Right lobe of liver (tissue), 4 donors: ENCODE measurements at regions not wholly inside any gene's neighbourhood (a gene's known extent, or its start where the extent isn't known, plus 50 kb on each side); places are given as distances from the start of the nearest gene placed in this dataset.

ENCODE experiments used
- CTCF ChIP-seq, 4 donors: fragments of 200-600 bp in 3 of 4; fragments of 450-650 bp in 1 of 4; IDR thresholded peaks; one replicate each; pipeline versions ENCODE4 v1.5.1 to v1.8.0; 2016 to 2022; ENCODE audit warnings: antibody characterized with exemption in 4 of 4, mild to moderate bottlenecking in 2 of 4
- POLR2A ChIP-seq: fragments of 450-650 bp; IDR thresholded peaks from one replicate; pipeline ENCODE4 v1.6.1; 2017; ENCODE audit warnings: antibody characterized with exemption, mild to moderate bottlenecking
- donor health status: DM: no; HTN: no; CAD: no.
- donor health status: DM: no; HTN: no; CAD: no.
- donor health status: DM: no; HTN: yes; CAD: no.

GRCh38 chr7:26469188-26469587 lies 177.5 kb downstream of the SNX10 start:
- TF ChIP-seq CTCF (IDR thresholded peaks at IDR 0.05), result no peak
- TF ChIP-seq POLR2A, result no peak
